ENCODE measurements at regions not wholly inside any gene's neighbourhood (a gene's known extent, or its start where the extent isn't known, plus 50 kb on each side); places are given as distances from the start of the nearest gene placed in this dataset.

DNA sequence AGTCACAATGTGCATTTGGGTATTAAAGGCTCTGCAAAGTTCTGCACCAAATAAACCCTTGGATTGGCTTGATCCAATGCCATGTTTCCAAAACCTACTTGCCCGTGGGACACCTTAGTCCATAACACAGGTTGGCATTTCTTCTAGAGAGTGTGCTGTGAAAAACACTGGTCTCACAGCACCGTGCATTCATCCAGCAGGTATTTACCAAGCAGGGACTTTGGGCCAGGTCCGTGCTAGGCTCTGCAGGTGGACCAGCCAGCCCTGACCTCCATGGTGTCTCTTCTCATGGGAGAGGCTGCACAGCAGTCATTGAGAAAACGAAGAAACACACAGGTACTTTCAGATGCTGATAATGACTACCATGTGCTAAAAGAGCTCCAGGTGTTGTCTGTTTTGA is 112.6 kb downstream of the CDH26 start:
- H3K4me3 ChIP-seq (ENCODE audit: extremely low read depth in 1 of 4, insufficient read depth in 2 of 4, low read depth in 3 of 4, low read length in 4 of 4): no peak overlapping the region
- H3K36me3 ChIP-seq (ENCODE audit: control insufficient read depth in 2 of 4, insufficient read depth in 4 of 4, low read length in 3 of 4): no peaks in the 10 kb centered on the region
- H4K8ac ChIP-seq (ENCODE audit: extremely low read depth, insufficient read depth, low read length): no peak overlapping the region
- no peaks in the 10 kb centered on the region for H3K79me1 ChIP-seq (ENCODE audit: low read depth, low read length)
- H3K56ac ChIP-seq (replicated peaks; ENCODE audit: insufficient read length, low read depth, low read length): no peak overlapping the region
- FAIRE-seq (no peak), DNase-seq (ENCODE audit: low read depth in 1 of 2, low spot score in 2 of 2) (no peak)
- H3K27ac ChIP-seq (ENCODE audit: low read depth, low read length): no peak overlapping the region
- no peak overlapping the region for H3K9ac ChIP-seq (replicated peaks in 1 of 4; ENCODE audit: extremely low read depth in 1 of 4, low read depth in 3 of 4, low read length in 3 of 4)
- POLR2A ChIA-PET (ENCODE audit: partially characterized antibody): no interaction called here
- no peak overlapping the region for H2BK5ac ChIP-seq (ENCODE audit: low read depth, low read length)
- H2BK20ac ChIP-seq (ENCODE audit: low read length): no peak overlapping the region
- H3K79me2 ChIP-seq (ENCODE audit: control insufficient read depth in 1 of 2, insufficient read depth in 2 of 2, low read length in 2 of 2): no peaks in the 10 kb centered on the region
- H2AFZ ChIP-seq (ENCODE audit: low read length): no peak overlapping the region
- 84% methylated on average over 4 of the region's 4 CpGs; no CpG with 5 or more reads in 1 of the 2 experiments for WGBS, 2 experiments (ENCODE audit: extremely low coverage in 1 of 2, insufficient coverage in 1 of 2, insufficient read length in 1 of 2, insufficient replicate concordance in 2 of 2, low coverage in 1 of 2, low lambda C conversion rate in 2 of 2, missing lambda C conversion rate in 1 of 2)
- H3K14ac ChIP-seq (ENCODE audit: insufficient read length): no peak overlapping the region
- H3K4me1 ChIP-seq (replicated peaks in 1 of 4; ENCODE audit: control insufficient read depth in 3 of 4, insufficient read depth in 4 of 4, low read length in 3 of 4): no peaks in the 10 kb centered on the region
- TF ChIP-seq RFX5 (IDR thresholded peaks at IDR 0.05; ENCODE audit: borderline replicate concordance, low read depth, low read length) (no peak), CEBPB (IDR thresholded peaks at IDR 0.05; ENCODE audit: low read depth, low read length) (no peak), RXRA (IDR thresholded peaks at IDR 0.05; ENCODE audit: insufficient read depth, low read depth, low read length) (no peak), TBP (IDR thresholded peaks at IDR 0.05; ENCODE audit: low read depth, low read length) (no peak), KDM5A (IDR thresholded peaks at IDR 0.05; ENCODE audit: low read length) (no peak), SP2 (IDR thresholded peaks at IDR 0.05; ENCODE audit: low read length) (no peak), EZH2 (IDR thresholded peaks at IDR 0.05; ENCODE audit: low read depth, low read length, severe bottlenecking) (no peak), RNF2 (IDR thresholded peaks at IDR 0.05; ENCODE audit: borderline replicate concordance, low read depth, low read length, missing control alignments, poor library complexity, severe bottlenecking) (no peak), EP300 (IDR thresholded peaks at IDR 0.05; ENCODE audit: borderline replicate concordance in 1 of 2, low read depth in 2 of 2, low read length in 2 of 2) (no peak), ASH2L (IDR thresholded peaks at IDR 0.05; ENCODE audit: low read length) (no peak), SAP30 (IDR thresholded peaks at IDR 0.05; ENCODE audit: insufficient read depth, insufficient replicate concordance, low read length) (no peak), BCL11A (IDR thresholded peaks at IDR 0.05; ENCODE audit: low read depth in 2 of 2, low read length in 2 of 2) (no peak)
- TF ChIP-seq, protein P1, sequence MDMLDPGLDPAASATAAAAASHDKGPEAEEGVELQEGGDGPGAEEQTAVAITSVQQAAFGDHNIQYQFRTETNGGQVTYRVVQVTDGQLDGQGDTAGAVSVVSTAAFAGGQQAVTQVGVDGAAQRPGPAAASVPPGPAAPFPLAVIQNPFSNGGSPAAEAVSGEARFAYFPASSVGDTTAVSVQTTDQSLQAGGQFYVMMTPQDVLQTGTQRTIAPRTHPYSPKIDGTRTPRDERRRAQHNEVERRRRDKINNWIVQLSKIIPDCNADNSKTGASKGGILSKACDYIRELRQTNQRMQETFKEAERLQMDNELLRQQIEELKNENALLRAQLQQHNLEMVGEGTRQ (IDR thresholded peaks at IDR 0.05; ENCODE audit: low read length): no peak
- no peak overlapping the region for H2AK5ac ChIP-seq (ENCODE audit: low read depth, low read length)
- no peak overlapping the region for H3K4me2 ChIP-seq (ENCODE audit: insufficient read depth in 1 of 2, low read depth in 2 of 2, low read length in 2 of 2)
- H3K9me3 ChIP-seq (ENCODE audit: insufficient read depth in 2 of 2, low read depth in 1 of 2, low read length in 1 of 2): peaks cover 2% of the 10 kb centered on the region in 2 experiments; a peak in 2 of 4 replicates
- H3K18ac ChIP-seq (ENCODE audit: extremely low read depth, low read length): no peak overlapping the region
- H2BK120ac ChIP-seq (replicated peaks; ENCODE audit: low read depth, low read length): no peak overlapping the region
- H4K5ac ChIP-seq (ENCODE audit: insufficient read length, low read depth, low read length): no peak overlapping the region
- no peak overlapping the region for H2BK12ac ChIP-seq (ENCODE audit: low read depth, low read length)
- no peak overlapping the region for H3K23ac ChIP-seq (ENCODE audit: insufficient read length)
- CTCF ChIA-PET (ENCODE audit: partially characterized antibody): interaction anchor here (2.2 kb wide), 1 partner anchor 13 kb away, joined by 12 read pairs; no protein-coding TSS in a partner anchor
- peaks cover 0 to 2% (median 0%) of the 10 kb centered on the region in 4 experiments; a peak in 1 of 7 replicates for H3K27me3 ChIP-seq (replicated peaks in 1 of 4; ENCODE audit: control insufficient read depth in 3 of 4, extremely low read depth in 1 of 4, insufficient read depth in 3 of 4, low read length in 3 of 4)
- H4K20me1 ChIP-seq (replicated peaks in 1 of 2; ENCODE audit: control insufficient read depth in 1 of 2, insufficient read depth in 2 of 2, low read length in 2 of 2): no peaks in the 10 kb centered on the region
- no peak overlapping the region for H3K4ac ChIP-seq (replicated peaks; ENCODE audit: insufficient read length, low read depth, low read length)
- H3K23me2 ChIP-seq (ENCODE audit: low read depth, low read length): no peaks in the 10 kb centered on the region
- no peak overlapping the region for H2BK15ac ChIP-seq (ENCODE audit: low read length)
- no peak overlapping the region for H4K91ac ChIP-seq (replicated peaks; ENCODE audit: insufficient read length, low read length)

Measured in H1 (cell line).